ENCODE measurements at regions not wholly inside any gene's neighbourhood (a gene's known extent, or its start where the extent isn't known, plus 50 kb on each side); places are given as distances from the start of the nearest gene placed in this dataset.

DNA sequence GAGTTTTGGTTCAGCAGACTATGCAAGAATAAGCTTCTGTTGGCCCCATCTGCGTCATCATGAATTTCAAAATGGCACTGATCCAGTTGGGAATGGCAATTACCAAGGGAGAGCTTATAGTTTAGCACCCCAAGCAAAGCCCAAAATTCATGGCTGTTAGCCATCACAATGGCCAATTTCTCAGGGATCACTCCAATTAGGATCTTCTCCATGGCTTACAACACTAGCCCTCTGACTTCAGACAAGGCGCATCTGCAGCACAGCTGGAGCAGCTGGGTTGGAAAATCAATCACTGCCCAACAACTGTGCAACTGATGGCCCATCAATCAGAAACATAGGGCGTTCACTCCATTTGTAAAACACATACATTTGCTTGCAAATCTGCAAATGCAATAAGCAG lies 273.6 kb downstream of the SRBD1 start:
- no peak overlapping the region for H3K4me3 ChIP-seq (ENCODE audit: low read depth, low read length)
- no peak for DNase-seq (ENCODE audit: low read depth)
- TF ChIP-seq, protein P1, sequence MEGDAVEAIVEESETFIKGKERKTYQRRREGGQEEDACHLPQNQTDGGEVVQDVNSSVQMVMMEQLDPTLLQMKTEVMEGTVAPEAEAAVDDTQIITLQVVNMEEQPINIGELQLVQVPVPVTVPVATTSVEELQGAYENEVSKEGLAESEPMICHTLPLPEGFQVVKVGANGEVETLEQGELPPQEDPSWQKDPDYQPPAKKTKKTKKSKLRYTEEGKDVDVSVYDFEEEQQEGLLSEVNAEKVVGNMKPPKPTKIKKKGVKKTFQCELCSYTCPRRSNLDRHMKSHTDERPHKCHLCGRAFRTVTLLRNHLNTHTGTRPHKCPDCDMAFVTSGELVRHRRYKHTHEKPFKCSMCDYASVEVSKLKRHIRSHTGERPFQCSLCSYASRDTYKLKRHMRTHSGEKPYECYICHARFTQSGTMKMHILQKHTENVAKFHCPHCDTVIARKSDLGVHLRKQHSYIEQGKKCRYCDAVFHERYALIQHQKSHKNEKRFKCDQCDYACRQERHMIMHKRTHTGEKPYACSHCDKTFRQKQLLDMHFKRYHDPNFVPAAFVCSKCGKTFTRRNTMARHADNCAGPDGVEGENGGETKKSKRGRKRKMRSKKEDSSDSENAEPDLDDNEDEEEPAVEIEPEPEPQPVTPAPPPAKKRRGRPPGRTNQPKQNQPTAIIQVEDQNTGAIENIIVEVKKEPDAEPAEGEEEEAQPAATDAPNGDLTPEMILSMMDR (IDR thresholded peaks at IDR 0.05; ENCODE audit: low read depth, low read length, missing control alignments), result no peak

DNA sequence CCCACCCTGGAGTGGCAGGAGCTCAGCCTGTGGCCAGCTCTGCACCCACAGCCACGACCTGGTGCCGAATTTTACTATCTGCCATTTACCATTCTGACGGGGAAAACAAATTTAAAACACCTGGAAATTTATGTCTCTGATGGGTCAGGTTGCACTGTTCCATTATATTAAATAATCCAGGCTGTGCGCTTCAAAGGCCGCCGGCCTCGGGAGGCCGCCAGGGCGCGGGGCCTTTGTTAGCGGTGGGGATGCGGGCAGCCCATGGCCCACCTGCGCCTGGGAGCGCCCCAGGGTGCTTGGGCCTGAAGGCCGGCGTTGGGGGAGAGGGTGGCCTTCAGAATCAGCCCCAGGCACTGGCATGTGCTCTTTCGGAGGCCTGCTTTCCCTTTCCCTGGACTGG lies 276.9 kb downstream of the SRBD1 start:
- TF ChIP-seq, protein P1 (IDR thresholded peaks at IDR 0.05; ENCODE audit: low read depth, low read length, missing control alignments), result no peak
- DNase-seq (ENCODE audit: low read depth), result no peak
- H3K4me3 ChIP-seq (ENCODE audit: low read depth, low read length), result no peak overlapping the region

DNA sequence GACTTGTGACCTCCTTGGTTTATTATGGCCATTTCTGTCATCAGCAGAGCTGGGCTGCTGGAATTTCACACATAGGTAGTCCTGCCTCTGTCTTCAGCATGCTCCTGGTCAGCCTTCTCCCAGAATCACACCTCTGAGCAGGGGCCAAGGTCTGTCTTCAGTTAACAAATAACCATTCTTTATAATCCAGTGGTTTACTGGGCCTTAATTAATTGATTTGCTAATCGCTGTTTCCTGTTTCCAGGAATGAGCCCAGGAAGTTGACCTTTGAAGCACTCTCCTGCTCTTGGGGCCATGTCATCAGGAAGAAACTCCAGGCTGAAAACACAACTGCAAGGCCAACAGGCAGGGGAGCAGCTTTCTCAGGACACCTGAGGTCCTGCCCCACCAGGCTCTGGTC lies 278.5 kb downstream of the SRBD1 start:
- no peak for DNase-seq (ENCODE audit: low read depth)
- no peak overlapping the region for H3K4me3 ChIP-seq (ENCODE audit: low read depth, low read length)
- TF ChIP-seq, protein P1 (IDR thresholded peaks at IDR 0.05; ENCODE audit: low read depth, low read length, missing control alignments), result no peak

DNA sequence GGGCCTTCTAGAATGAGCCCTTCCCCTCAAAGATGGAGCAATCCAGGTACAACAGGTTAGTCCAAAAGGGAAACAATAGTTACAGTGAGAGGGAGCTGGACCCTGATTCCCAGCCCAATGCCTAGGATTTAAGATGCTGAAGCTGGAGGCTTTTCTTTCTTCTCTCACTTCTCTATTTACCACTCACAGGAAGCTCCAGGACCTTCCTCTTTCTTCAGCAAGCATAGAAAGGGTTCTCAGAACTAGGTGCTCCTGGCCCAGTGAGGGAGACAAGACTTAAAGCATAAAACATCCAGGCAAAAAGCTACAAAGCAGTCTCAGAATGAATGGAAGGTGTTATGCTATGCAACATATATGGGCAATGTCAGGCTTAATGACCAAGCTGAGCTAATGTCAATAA lies 279.0 kb downstream of the SRBD1 start:
- TF ChIP-seq, protein P1 (IDR thresholded peaks at IDR 0.05; ENCODE audit: low read depth, low read length, missing control alignments), result no peak
- DNase-seq (ENCODE audit: low read depth), result no peak
- no peak overlapping the region for H3K4me3 ChIP-seq (ENCODE audit: low read depth, low read length)

DNA sequence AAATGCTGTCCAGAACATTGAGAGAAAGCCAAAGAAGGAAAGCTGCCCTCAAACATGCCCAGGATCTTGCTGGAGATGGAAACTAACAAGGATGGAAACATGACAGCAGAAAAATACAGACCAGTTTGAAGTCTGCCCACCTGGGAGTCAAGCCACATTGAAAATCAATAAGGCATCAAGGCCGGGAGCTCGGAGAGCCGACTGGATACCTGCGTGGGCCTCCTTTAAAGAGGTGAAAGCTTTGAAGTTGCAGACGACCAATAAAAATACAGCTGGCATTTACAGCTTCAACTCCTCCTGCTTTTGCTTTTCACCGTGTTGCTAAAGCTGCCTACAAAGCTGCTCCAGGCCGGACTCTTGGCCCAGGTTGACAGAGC lies 279.7 kb downstream of the SRBD1 start:
- no peak for DNase-seq (ENCODE audit: low read depth)
- H3K4me3 ChIP-seq (ENCODE audit: low read depth, low read length), result no peak overlapping the region
- TF ChIP-seq, protein P1 (IDR thresholded peaks at IDR 0.05; ENCODE audit: low read depth, low read length, missing control alignments), result no peak

DNA sequence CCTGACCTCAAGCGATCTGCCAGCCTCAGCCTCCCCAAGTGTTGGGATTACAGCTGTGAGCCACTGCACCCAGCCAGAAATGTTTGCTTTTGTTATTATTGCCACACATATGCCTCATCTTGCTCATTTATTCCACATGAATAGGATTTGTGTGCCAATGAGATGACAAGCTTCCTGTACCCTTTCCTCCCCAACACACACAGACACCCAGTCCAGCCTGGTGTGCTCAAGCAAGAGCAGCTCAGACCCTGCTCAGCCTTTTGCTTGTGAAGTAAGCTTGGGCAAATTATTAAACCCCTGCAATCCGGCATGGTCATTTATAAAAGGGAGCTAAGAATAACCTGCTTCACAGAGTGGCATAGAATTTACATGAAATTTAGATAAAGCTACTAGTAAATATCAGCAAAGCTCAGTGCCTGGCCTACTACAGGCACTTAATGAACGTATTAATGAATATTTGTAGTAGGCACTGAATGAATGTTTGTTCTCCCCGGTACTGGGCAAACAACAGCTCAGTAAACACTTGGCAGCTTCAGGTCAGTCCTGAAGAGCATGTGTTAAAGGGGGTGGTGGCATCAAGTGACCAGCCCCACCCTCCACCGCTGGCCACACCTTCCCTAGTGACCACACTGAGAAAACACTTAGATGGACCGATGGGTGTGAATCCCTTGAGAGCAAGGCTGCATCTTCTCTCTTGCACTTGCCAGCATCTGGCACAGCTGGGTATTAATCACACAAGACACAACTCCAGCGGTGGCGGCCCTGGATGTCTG lies 280.2 kb downstream of the SRBD1 start:
- H3K4me3 ChIP-seq (ENCODE audit: low read depth, low read length), result no peak overlapping the region
- TF ChIP-seq, protein P1 (IDR thresholded peaks at IDR 0.05; ENCODE audit: low read depth, low read length, missing control alignments), result no peak
- no peak for DNase-seq (ENCODE audit: low read depth)

DNA sequence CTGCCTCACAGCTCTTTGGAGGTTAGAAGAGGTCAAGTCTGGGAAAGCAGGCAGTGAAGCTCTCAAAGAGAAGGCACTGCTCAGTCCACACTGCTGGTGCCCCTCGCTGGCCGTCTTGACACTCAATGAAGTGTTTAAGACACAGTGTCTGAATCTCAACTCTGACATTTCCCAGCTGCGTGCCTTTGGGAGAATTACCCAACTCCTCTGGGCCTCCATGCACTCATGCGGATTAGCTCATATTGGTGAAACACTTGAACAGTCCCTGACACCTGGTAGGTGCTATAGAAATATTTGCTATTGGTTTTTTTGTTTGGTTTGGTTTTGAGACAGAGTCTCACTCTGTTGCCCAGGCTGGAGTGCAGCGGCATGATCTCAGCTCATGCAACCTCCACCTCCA lies 281.0 kb downstream of the SRBD1 start:
- H3K4me3 ChIP-seq (ENCODE audit: low read depth, low read length), result no peak overlapping the region
- TF ChIP-seq, protein P1 (IDR thresholded peaks at IDR 0.05; ENCODE audit: low read depth, low read length, missing control alignments), result no peak
- no peak for DNase-seq (ENCODE audit: low read depth)
